WERI-Rb-1 (cell line): ENCODE measurements at regions not wholly inside any gene's neighbourhood (a gene's known extent, or its start where the extent isn't known, plus 50 kb on each side); places are given as distances from the start of the nearest gene placed in this dataset.

Experiments
- DNase-seq: peaks from one replicate; pipeline ENCODE4 v3.0.0-alpha.2; 2020
- H3K27ac ChIP-seq: fragments of 250-450 bp; sonication (Bioruptor Pico); 2 replicates; pipeline ENCODE4 v1.5.1; 2020; ENCODE audit warnings: mild to moderate bottlenecking, moderate library complexity
- H3K27me3 ChIP-seq: fragments of 250-450 bp; sonication (Bioruptor Pico); 2 replicates; pipeline ENCODE4 v1.5.1; 2021; ENCODE audit warnings: mild to moderate bottlenecking, low read depth, moderate library complexity; ENCODE audit not compliant: insufficient read depth, severe bottlenecking
- H3K36me3 ChIP-seq: fragments of 250-450 bp; sonication (Bioruptor Pico); 2 replicates; pipeline ENCODE4 v1.5.1; 2020; ENCODE audit warnings: mild to moderate bottlenecking, moderate library complexity
- H3K4me3 ChIP-seq: 2 replicates; pipeline ENCODE4 v1.5.1; 2011; ENCODE audit warnings: low read depth, mild to moderate bottlenecking, control low read depth, low read length
- H3K9me3 ChIP-seq: fragments of 250-450 bp; sonication (Bioruptor Pico); 2 replicates; pipeline ENCODE4 v1.5.1; 2021; ENCODE audit warnings: mild to moderate bottlenecking, moderate library complexity; ENCODE audit not compliant: severe bottlenecking
- CTCF ChIP-seq: IDR thresholded peaks from 2 replicates; pipeline ENCODE4 v1.5.1; 2011; ENCODE audit warnings: low read depth, mild to moderate bottlenecking, control low read depth, inconsistent platforms, low read length

DNA sequence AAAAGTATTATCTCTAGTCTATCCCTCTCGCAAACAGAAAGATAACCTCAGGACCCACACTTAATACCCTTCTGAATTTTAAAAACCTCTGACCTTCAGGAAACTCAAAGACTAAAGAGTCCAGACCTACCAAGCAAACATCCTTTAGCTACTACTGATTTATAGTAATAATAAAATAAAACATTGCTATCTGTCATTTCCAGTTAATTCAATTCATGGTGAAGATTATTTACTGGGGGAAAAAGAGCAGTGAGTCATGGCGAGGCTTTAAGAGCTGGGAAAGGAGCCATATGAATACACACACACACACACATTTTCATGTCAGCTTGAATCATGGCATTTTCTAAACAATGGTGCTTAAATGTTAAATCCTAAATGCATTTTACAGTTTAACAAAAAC, 87.1 kb downstream of the FAM76B start:
- no peak overlapping the region for H3K27ac ChIP-seq
- no peak for DNase-seq
- H3K27me3 ChIP-seq: no peaks in the 10 kb centered on the region
- H3K36me3 ChIP-seq: no peaks in the 10 kb centered on the region
- H3K4me3 ChIP-seq: no peak overlapping the region
- no peaks in the 10 kb centered on the region for H3K9me3 ChIP-seq
- TF ChIP-seq CTCF: no peak

GRCh38 chr11:95700471-95700817, 89.1 kb downstream of the FAM76B start:
- no peak for DNase-seq
- TF ChIP-seq CTCF: no peak
- no peak overlapping the region for H3K27ac ChIP-seq

DNA sequence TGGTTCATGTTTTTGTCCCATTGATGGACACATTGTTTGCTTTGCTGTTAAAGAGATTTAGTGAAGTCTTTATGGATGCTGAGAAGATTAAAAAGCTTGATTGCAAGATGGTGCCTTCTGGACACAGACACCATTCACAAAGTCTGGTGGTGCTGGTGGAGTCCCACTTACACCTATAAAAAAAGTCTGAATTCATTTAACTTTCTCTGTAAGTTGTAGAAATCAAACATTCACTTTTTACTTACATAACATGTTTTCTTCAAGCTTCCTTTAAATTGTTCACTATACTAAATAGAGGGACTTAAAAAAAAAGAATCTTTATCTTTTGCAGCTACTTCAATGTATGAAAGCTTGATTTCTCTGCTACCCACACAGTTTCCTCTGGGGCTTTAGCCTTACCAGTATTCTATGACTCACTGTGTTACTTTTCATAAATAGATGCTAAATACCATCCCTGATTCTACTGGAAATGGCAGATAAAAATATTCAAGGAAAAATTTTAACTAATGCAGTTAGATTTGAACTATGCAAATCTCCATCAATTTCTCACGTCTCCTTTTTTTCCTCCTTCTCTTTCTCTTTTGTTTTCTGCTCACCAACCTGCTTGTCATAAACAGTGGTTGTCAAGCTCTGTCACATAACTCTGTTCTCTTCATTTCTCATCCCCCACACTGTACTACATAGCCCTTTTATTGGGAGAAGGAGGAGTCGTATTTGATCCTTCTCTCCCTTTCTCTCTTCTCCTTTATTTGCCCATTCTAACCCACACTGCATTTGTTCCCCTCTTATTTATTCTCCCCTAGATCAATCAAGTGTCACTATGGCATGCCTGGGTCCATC, 89.7 kb downstream of the FAM76B start:
- H3K9me3 ChIP-seq: no peaks in the 10 kb centered on the region
- no peak for TF ChIP-seq CTCF

More at GRCh38 chr11:95700471-95700817, 89.1 kb downstream of the FAM76B start:
- Histone ChIP-seq H3K27me3 (no peaks in the 10 kb centered on the region), H3K4me3 (no peak overlapping the region), H3K36me3 (no peaks in the 10 kb centered on the region), H3K9me3 (no peaks in the 10 kb centered on the region)

DNA sequence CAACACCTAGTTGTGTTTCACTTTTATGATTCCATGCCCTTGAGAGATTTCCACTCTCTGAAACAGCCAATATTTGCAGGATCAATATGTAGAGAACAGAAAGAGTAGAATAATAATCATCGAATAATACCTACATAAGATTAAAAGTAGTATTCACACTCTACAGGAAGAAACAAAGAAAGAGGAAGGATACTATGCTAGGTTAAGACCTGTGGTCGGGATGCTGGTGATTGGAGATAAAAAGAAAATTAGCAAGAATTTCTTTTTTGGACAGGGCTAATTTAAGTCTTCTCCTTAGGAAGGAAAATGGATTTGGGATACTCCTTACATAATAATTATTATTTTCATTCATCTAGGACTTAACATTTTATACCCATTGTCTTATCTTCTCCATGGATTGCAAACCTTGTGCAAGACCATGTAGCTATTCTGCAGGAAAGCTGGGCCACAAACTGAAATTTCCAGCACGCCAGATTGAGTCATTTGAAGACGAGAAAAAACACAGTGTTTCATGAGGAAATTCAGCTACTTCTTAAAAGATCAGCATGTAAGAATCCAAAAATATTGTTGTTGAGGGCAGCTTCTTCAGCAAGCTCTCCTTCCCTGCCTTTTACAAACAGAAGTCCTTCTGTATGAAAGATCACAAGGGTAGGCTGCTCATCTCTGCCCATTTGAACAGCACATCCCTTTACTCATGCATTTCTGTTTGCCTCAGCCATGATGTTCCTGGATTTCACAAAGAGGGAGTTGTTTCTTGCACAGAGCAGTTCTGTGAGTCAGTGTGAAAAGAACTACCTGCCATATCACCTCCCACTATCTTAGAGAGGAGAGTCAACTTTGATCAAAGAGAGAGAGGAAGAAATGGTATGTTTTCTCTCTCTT, 90.7 kb downstream of the FAM76B start:
- Histone ChIP-seq H3K27ac (no peak overlapping the region), H3K36me3 (no peaks in the 10 kb centered on the region), H3K4me3 (no peak overlapping the region), H3K9me3 (no peaks in the 10 kb centered on the region), H3K27me3 (no peaks in the 10 kb centered on the region)
- no peak for TF ChIP-seq CTCF
- no peak for DNase-seq

More for the DNA sequence above, 89.7 kb downstream of the FAM76B start:
- no peak overlapping the region for H3K27ac ChIP-seq
- no peak overlapping the region for H3K4me3 ChIP-seq
- DNase-seq: no peak
- H3K36me3 ChIP-seq: no peaks in the 10 kb centered on the region
- H3K27me3 ChIP-seq: no peaks in the 10 kb centered on the region

GRCh38 chr11:95697614-95698408, 91.8 kb downstream of the FAM76B start:
- no peak for TF ChIP-seq CTCF
- Histone ChIP-seq H3K27ac (no peak overlapping the region), H3K4me3 (no peak overlapping the region), H3K36me3 (no peaks in the 10 kb centered on the region), H3K9me3 (no peaks in the 10 kb centered on the region), H3K27me3 (no peaks in the 10 kb centered on the region)
- DNase-seq: no peak
